Prostate gland (tissue), 2 donors: ENCODE measurements at regions not wholly inside any gene's neighbourhood (a gene's known extent, or its start where the extent isn't known, plus 50 kb on each side); places are given as distances from the start of the nearest gene placed in this dataset.
"Not testable (repeated sequence)": the region's sequence is repeated elsewhere in the genome, so short reads cannot be mapped to it uniquely, and the experiment has no call there.

Experiments used
- DNase-seq: peaks from one replicate; pipeline ENCODE4 v3.0.0-alpha.2; 2019; ENCODE audit warnings: low spot score
- H3K27ac ChIP-seq, 2 donors: fragments of 200-600 bp; sonication (generic); 2 replicates each; pipeline ENCODE4 v1.5.1; 2017 to 2019
- H3K27me3 ChIP-seq: fragments of 200-600 bp; sonication (generic); replicated peaks from 2 replicates; pipeline ENCODE4 v1.5.1; 2019; ENCODE audit not compliant: insufficient read depth
- H3K36me3 ChIP-seq, 2 donors: fragments of 200-600 bp; sonication (generic); 1 replicate in 1 of 2; 2 replicates in 1 of 2; pipeline versions ENCODE4 v1.5.1 to v1.8.1; 2017 to 2019
- H3K4me1 ChIP-seq: fragments of 200-600 bp; sonication (generic); replicated peaks from 2 replicates; pipeline ENCODE4 v1.5.1; 2019
- H3K4me3 ChIP-seq, 2 donors: fragments of 200-600 bp; sonication (generic); 2 replicates each; pipeline ENCODE4 v1.5.1; 2017 to 2019
- H3K9me3 ChIP-seq: fragments of 200-600 bp; sonication (generic); 2 replicates; pipeline ENCODE4 v1.5.1; 2017
- POLR2A ChIP-seq: fragments of 450-650 bp; IDR thresholded peaks from one replicate; pipeline ENCODE4 v1.6.1; 2016; ENCODE audit warnings: antibody characterized with exemption, mild to moderate bottlenecking
- POLR2AphosphoS5 ChIP-seq: sonication (generic); formaldehyde crosslinking; IDR thresholded peaks from one replicate; pipeline ENCODE4 v1.6.1; 2017; ENCODE audit warnings: antibody characterized with exemption
- WGBS: methylation state at CpG from one replicate; pipeline ENCODE4 v1.1.5; 2018; 5-methylcytosine and 5-hydroxymethylcytosine counted together
- intact Hi-C: fragments of 100-400 bp; cut with DNase I; formaldehyde crosslinking; loops from one replicate; pipeline ENCODE4 v1.14.2; 2022
- TF ChIP-seq, protein P1 (sequence below), 4 experiments: fragments of 200-600 bp in 2 of 4; fragments of 450-650 bp in 2 of 4; sonication (generic) in 2 of 4; IDR thresholded peaks; 1 replicate in 3 of 4; 2 replicates in 1 of 4; pipeline ENCODE4 v1.5.1; 2016 to 2019; ENCODE audit warnings: antibody characterized with exemption in 4 of 4, mild to moderate bottlenecking in 2 of 4, moderate library complexity in 2 of 4

DNA sequence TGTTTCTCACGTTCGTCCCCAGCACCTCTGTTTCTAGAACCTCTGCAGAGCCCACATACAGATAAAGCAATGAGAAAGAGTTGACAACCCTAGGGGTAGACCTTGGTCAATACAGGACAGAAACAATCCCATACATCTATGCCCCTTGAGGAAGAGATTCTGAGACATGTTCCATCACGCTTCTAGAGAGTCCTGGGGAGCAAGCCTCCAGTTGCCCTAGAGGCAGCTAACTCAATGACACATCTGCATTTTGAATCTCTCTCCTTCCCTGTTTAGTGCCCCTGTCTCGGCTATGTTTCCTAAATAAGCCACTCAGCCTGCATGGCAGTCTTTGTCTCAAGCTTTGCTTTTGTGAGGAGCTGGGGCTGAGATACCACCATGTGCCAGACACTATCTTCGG, 435.3 kb downstream of the CD83 start:
- no peak for DNase-seq
- Histone ChIP-seq H3K9me3 (no peaks in the 10 kb centered on the region), H3K27me3 (no peaks in the 10 kb centered on the region), H3K4me1 (no peaks in the 10 kb centered on the region), H3K4me3 (no peak overlapping the region), H3K36me3 (no peaks in the 10 kb centered on the region), H3K27ac (no peak overlapping the region)
- TF ChIP-seq, protein P1, sequence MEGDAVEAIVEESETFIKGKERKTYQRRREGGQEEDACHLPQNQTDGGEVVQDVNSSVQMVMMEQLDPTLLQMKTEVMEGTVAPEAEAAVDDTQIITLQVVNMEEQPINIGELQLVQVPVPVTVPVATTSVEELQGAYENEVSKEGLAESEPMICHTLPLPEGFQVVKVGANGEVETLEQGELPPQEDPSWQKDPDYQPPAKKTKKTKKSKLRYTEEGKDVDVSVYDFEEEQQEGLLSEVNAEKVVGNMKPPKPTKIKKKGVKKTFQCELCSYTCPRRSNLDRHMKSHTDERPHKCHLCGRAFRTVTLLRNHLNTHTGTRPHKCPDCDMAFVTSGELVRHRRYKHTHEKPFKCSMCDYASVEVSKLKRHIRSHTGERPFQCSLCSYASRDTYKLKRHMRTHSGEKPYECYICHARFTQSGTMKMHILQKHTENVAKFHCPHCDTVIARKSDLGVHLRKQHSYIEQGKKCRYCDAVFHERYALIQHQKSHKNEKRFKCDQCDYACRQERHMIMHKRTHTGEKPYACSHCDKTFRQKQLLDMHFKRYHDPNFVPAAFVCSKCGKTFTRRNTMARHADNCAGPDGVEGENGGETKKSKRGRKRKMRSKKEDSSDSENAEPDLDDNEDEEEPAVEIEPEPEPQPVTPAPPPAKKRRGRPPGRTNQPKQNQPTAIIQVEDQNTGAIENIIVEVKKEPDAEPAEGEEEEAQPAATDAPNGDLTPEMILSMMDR (IDR thresholded peaks at IDR 0.05): peak in 1 of 4 experiments; percentile 10
- no peak for TF ChIP-seq POLR2AphosphoS5
- intact Hi-C loops: no loop called here
- 94% methylated on average over 5 of the region's 5 CpGs for WGBS

DNA sequence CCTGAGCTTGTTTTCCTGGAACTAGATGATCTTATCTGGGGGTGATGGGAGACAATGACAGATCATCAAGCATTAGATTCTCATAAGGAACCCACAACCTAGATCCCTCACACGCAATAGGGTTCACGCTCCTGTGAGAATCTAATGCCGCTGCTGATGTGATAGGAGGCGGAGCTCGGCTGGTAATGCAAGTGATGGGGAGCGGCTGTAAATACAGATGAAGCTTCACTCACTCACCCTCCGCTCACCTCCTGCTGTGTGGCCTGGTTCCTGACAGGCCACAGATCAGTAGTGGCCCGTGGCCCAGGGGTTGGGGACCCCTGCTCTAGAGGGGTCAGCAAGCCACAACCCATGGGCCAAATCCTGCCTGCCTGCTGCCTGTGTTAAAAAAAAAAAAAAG, 435.9 kb downstream of the CD83 start:
- H3K9me3 ChIP-seq: no peaks in the 10 kb centered on the region
- no peaks in the 10 kb centered on the region for H3K36me3 ChIP-seq
- H3K27ac ChIP-seq: no peak overlapping the region
- WGBS: 92% methylated on average over 8 of the region's 8 CpGs
- no peak overlapping the region for H3K4me3 ChIP-seq
- TF ChIP-seq POLR2AphosphoS5 (no peak), POLR2A (no peak)
- DNase-seq: no peak
- H3K4me1 ChIP-seq: no peaks in the 10 kb centered on the region
- no peaks in the 10 kb centered on the region for H3K27me3 ChIP-seq
- intact Hi-C loops: no loop called here

DNA sequence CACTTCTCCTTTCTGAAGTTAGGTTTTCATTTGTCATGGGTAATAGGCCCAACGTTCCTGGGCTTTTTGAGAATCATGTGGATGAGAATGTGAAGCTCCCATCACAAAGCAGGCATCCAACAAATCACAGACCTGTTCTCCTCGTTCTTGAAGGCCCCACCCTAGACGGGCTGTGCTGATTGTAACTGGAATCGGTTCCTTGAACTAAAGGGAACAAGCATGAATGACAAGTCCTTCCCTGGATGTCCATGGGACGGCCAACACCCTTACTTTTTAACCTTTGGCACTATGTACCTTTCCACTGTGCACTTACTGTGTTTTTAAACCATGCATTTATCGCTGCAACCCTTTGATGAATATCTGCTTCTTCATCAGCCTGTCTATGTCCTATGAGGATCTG, 438.2 kb downstream of the CD83 start:
- Histone ChIP-seq H3K36me3 (no peaks in the 10 kb centered on the region), H3K27me3 (no peaks in the 10 kb centered on the region), H3K4me1 (no peaks in the 10 kb centered on the region), H3K9me3 (no peaks in the 10 kb centered on the region), H3K27ac (no peak overlapping the region), H3K4me3 (no peak overlapping the region)
- intact Hi-C loops: no loop called here
- TF ChIP-seq POLR2AphosphoS5 (no peak), POLR2A (no peak)
- TF ChIP-seq, protein P1 (IDR thresholded peaks at IDR 0.05): no peak
- WGBS: 90% methylated on average over 6 of the region's 6 CpGs
- DNase-seq: no peak

DNA sequence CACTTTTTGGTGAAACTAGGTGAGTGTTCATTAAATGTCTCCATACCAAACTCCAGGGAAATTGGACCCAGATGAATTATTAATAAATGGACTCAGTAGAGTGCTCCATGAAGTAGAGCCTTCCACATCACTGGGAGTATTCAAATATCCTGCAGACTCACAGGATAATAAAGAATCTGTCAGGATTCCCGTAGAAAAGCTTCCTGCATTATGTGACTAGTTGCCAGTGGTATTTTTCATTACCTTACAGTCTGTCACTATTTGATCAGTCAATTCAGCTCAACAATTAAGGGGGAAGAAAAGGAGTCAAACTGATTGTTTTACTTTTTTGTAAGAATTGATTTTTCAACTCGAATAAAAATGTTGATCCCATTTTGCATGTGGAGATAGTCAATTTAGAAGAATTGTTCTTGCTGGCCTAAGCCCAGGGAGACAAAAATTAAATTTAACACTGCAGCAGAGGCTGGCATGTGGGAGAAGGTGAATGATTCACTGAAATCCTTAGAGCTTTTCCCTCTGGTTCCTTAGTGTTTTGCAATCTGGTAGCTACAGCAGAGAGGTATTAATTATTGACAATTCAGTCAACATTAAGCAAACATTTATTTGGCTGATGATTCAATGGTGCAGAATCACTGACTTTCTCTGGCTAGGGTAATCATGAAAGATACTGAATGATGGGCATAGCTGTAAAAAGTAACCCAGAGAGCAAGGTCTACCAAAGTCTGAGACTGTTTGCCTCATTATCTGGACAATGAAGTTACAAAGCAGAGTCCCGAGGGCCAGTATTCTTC, 442.4 kb downstream of the CD83 start:
- H3K27ac ChIP-seq: no peak overlapping the region
- intact Hi-C loops: no loop called here
- H3K27me3 ChIP-seq: no peaks in the 10 kb centered on the region
- 79% methylated on average over 3 of the region's 3 CpGs for WGBS
- H3K4me1 ChIP-seq: no peaks in the 10 kb centered on the region
- H3K9me3 ChIP-seq: no peaks in the 10 kb centered on the region
- TF ChIP-seq, protein P1 (IDR thresholded peaks at IDR 0.05): no peak
- TF ChIP-seq POLR2A (no peak), POLR2AphosphoS5 (no peak)
- DNase-seq: no peak
- H3K4me3 ChIP-seq: no peak overlapping the region
- no peaks in the 10 kb centered on the region for H3K36me3 ChIP-seq

DNA sequence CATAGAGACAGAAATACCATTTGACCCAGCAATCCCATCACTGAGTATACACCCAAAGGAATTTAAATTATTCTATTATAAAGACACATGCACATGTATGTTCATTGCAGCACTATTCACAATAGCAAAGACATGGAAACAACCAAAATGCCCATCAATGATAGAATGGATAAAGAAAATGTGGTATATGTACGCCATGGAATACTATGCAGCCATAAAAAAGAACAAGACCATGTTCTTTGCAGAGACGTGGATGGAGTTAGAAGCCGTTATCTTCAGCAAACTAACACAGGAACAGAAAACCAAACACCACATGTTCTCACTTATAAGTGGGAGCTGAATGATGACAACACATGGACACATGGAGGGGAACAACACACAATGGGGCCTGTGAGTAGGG, 444.0 kb downstream of the CD83 start:
- H3K9me3 ChIP-seq, intact Hi-C loops, H3K27ac ChIP-seq, H3K27me3 ChIP-seq, DNase-seq, H3K36me3 ChIP-seq, H3K4me3 ChIP-seq, H3K4me1 ChIP-seq: not testable (repeated sequence)
- 91% methylated on average over 3 of the region's 3 CpGs for WGBS

DNA sequence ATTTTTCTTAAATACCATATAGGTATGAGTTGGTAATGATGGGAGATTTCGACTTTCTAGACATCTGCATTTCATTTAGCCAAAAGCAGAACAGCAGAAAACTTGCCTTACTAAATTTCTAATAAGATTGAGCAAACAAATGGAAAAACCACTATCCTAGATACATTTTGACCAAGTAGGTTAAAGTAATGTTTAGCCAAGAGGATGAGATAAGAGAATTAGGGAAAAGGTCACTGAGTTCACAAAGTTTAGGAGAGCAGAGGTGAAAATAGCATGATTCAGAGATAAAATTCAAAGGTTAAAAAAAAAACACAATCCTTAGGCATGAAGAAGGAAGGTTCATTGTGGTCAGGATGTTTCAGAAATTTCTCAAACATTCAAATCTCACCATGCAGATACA, 450.3 kb downstream of the CD83 start:
- Histone ChIP-seq H3K4me3 (no peak overlapping the region), H3K36me3 (no peaks in the 10 kb centered on the region), H3K9me3 (no peaks in the 10 kb centered on the region), H3K27ac (no peak overlapping the region), H3K4me1 (no peaks in the 10 kb centered on the region), H3K27me3 (no peaks in the 10 kb centered on the region)
- DNase-seq: no peak
- 98% methylated on average over 1 of the region's 1 CpG for WGBS
- intact Hi-C loops: no loop called here
- no peak for TF ChIP-seq POLR2A
- TF ChIP-seq, protein P1 (IDR thresholded peaks at IDR 0.05): no peak
- no peak for TF ChIP-seq POLR2AphosphoS5
